Mesothelial cell of epicardium (in vitro differentiated cells): ENCODE measurements at regions not wholly inside any gene's neighbourhood (a gene's known extent, or its start where the extent isn't known, plus 50 kb on each side); places are given as distances from the start of the nearest gene placed in this dataset.

ENCODE experiments used
- DNase-seq, 2 experiments: peaks; one replicate each; pipeline ENCODE4 v3.0.0; 2021; ENCODE audit warnings: low spot score in 2 of 2; ENCODE audit not compliant: unreplicated experiment in 2 of 2
- H3K27ac Mint-ChIP-seq: 2 replicates; pipeline ENCODE4 v1.8.0; 2021; ENCODE audit warnings: mixed read lengths
- H3K27me3 Mint-ChIP-seq: 2 replicates; pipeline ENCODE4 v1.8.0; 2021; ENCODE audit warnings: low read depth, mixed read lengths
- H3K36me3 Mint-ChIP-seq: 2 replicates; pipeline ENCODE4 v1.8.0; 2021; ENCODE audit warnings: mixed read lengths
- H3K4me1 Mint-ChIP-seq: 2 replicates; pipeline ENCODE4 v1.8.0; 2021; ENCODE audit warnings: mixed read lengths
- H3K4me3 Mint-ChIP-seq: 2 replicates; pipeline ENCODE4 v1.8.0; 2021; ENCODE audit warnings: mild to moderate bottlenecking, moderate library complexity, mixed read lengths
- H3K9me3 Mint-ChIP-seq: 2 replicates; pipeline ENCODE4 v1.8.0; 2021; ENCODE audit warnings: mixed read lengths
- TF ChIP-seq, protein P1 (sequence below): fragments of 200-600 bp; sonication (generic); IDR thresholded peaks from one replicate; pipeline ENCODE4 v1.5.0; 2021; ENCODE audit warnings: antibody characterized with exemption; ENCODE audit not compliant: unreplicated experiment

DNA sequence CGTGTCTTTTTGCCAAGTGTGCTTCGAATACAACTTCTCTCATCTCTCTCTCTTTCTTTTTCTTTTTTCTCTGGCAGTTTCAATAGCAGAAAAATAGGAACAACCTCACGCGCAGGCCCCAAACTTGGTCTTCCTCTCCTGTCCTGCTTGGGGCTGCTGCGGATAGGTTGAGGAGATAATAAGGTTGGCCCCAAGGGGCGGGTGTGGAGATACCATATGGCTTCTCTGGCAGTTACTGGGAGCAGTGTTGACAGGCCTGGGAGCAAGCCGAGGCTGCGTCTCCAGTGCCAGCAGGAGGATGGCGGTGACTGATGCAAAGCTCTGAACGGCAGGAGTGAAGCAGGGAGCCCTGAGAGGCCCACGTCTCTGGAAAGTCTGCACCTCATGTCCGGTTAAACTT, 89.5 kb upstream of the MANSC4 start:
- Mint-ChIP-seq H3K36me3 (no peaks in the 10 kb centered on the region), H3K9me3 (no peaks in the 10 kb centered on the region), H3K27ac (peak overlapping the region; percentile 85), H3K4me1 (peaks cover 38% of the 10 kb centered on the region), H3K4me3 (no peak overlapping the region), H3K27me3 (no peaks in the 10 kb centered on the region)
- no peak for DNase-seq
- TF ChIP-seq, protein P1, sequence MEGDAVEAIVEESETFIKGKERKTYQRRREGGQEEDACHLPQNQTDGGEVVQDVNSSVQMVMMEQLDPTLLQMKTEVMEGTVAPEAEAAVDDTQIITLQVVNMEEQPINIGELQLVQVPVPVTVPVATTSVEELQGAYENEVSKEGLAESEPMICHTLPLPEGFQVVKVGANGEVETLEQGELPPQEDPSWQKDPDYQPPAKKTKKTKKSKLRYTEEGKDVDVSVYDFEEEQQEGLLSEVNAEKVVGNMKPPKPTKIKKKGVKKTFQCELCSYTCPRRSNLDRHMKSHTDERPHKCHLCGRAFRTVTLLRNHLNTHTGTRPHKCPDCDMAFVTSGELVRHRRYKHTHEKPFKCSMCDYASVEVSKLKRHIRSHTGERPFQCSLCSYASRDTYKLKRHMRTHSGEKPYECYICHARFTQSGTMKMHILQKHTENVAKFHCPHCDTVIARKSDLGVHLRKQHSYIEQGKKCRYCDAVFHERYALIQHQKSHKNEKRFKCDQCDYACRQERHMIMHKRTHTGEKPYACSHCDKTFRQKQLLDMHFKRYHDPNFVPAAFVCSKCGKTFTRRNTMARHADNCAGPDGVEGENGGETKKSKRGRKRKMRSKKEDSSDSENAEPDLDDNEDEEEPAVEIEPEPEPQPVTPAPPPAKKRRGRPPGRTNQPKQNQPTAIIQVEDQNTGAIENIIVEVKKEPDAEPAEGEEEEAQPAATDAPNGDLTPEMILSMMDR: no peak

DNA sequence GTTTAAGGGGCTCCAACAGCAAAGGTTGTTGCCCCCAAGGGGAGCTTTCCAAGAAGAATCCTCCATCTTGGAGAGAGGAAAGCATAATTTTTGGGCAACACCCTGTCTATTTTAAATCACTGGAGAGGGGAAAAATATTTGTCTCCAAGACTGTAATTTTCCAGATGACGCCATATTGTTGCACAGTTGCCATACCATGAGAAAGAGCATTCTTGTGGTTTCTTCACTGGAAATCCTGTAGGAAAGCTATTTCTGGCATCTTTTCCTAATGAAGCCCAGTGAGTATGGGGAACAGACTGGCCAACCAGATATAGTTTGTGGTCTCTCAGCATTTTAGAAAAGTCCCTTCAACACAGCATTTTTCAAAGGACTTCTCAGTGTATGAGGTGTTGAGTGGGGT, 88.1 kb upstream of the MANSC4 start:
- H3K4me3 Mint-ChIP-seq: no peak overlapping the region
- TF ChIP-seq, protein P1: no peak
- DNase-seq: no peak
- H3K9me3 Mint-ChIP-seq: no peaks in the 10 kb centered on the region
- peak overlapping the region; percentile 36 for H3K27ac Mint-ChIP-seq
- H3K27me3 Mint-ChIP-seq: no peaks in the 10 kb centered on the region
- peaks cover 38% of the 10 kb centered on the region for H3K4me1 Mint-ChIP-seq
- H3K36me3 Mint-ChIP-seq: no peaks in the 10 kb centered on the region

GRCh38 chr12:27866373-27867101, 86.5 kb upstream of the MANSC4 start:
- Mint-ChIP-seq H3K9me3 (no peaks in the 10 kb centered on the region), H3K27ac (no peak overlapping the region), H3K36me3 (no peaks in the 10 kb centered on the region), H3K4me1 (peaks cover 26% of the 10 kb centered on the region), H3K27me3 (no peaks in the 10 kb centered on the region), H3K4me3 (no peak overlapping the region)
- DNase-seq: no peak
- TF ChIP-seq, protein P1: no peak

GRCh38 chr12:27865421-27865820, 85.4 kb upstream of the MANSC4 start:
- H3K9me3 Mint-ChIP-seq: no peaks in the 10 kb centered on the region
- no peak overlapping the region for H3K27ac Mint-ChIP-seq
- no peaks in the 10 kb centered on the region for H3K27me3 Mint-ChIP-seq
- no peak overlapping the region for H3K4me3 Mint-ChIP-seq
- TF ChIP-seq, protein P1: no peak
- no peak for DNase-seq
- H3K4me1 Mint-ChIP-seq: peaks cover 18% of the 10 kb centered on the region
- H3K36me3 Mint-ChIP-seq: no peaks in the 10 kb centered on the region

GRCh38 chr12:27864521-27864920, 84.5 kb upstream of the MANSC4 start:
- DNase-seq: no peak
- Mint-ChIP-seq H3K27me3 (no peaks in the 10 kb centered on the region), H3K4me1 (peaks cover 9% of the 10 kb centered on the region), H3K9me3 (no peaks in the 10 kb centered on the region), H3K27ac (no peak overlapping the region), H3K36me3 (no peaks in the 10 kb centered on the region), H3K4me3 (no peak overlapping the region)
- TF ChIP-seq, protein P1: no peak
